ENCODE measurements at regions not wholly inside any gene's neighbourhood (a gene's known extent, or its start where the extent isn't known, plus 50 kb on each side); places are given as distances from the start of the nearest gene placed in this dataset.

GRCh38 chr2:4454907-4455306 is 751.5 kb downstream of the DCDC2C start:
- no peak overlapping the region for H4K91ac ChIP-seq (ENCODE audit: low read depth, low read length, poor library complexity)
- no peak for DNase-seq (ENCODE audit: low spot score)

DNA sequence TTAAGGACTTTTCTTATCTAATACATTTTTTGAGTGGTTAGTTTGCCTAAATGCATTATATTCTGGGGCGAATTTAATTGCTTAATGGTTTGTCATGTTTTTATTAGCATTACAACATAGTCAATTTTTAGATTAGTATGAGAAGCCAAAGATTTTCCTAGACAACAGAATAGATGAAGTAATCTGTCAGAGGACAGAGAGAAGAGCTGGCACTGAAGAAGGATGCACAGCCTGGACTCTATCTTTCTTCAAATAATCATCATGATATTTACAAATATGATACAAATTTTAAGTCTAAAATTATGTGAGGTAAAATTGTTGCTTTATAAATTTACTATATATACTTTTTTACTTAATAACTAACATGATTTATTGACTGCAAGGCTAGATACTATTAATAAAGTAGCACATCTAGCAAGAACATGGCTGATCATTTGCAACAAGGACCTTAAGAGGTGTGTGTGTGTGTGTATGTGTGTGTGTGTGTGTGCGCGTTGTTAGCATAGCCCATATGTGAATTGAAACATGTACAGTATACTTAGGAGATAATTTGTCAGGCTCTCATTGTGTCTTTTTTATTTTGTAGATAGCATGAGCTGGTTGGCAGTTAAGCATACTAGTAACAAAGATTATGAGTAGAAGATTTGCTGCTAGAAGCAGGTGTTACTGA is 752.2 kb downstream of the DCDC2C start:
- Histone ChIP-seq H2BK12ac (ENCODE audit: low read length) (no peak overlapping the region), H3K9ac (ENCODE audit: low read depth, low read length, poor library complexity) (no peak overlapping the region), H3K9me3 (replicated peaks in 1 of 2; ENCODE audit: control insufficient read depth in 2 of 2, insufficient read depth in 1 of 2, low read depth in 1 of 2, low read length in 2 of 2) (peaks cover 0 to 2% of the 10 kb centered on the region in 2 donors), H3K14ac (ENCODE audit: low read length) (no peak overlapping the region), H3K4me2 (ENCODE audit: insufficient read depth, low read length, poor library complexity, severe bottlenecking) (no peak overlapping the region), H3K18ac (ENCODE audit: low read length) (no peak overlapping the region), H2BK5ac (ENCODE audit: low read length) (no peak overlapping the region), H3K4me1 (ENCODE audit: control insufficient read depth in 2 of 2, insufficient read depth in 1 of 2, low read depth in 1 of 2, low read length in 2 of 2) (no peaks in the 10 kb centered on the region), H4K91ac (ENCODE audit: low read depth, low read length, poor library complexity) (no peak overlapping the region), H3K27me3 (ENCODE audit: control insufficient read depth in 3 of 3, insufficient read depth in 3 of 3, low read depth in 1 of 3, low read length in 3 of 3) (no peaks in the 10 kb centered on the region), H2BK120ac (ENCODE audit: low read depth, low read length) (no peak overlapping the region), H2AK5ac (ENCODE audit: low read depth, low read length) (no peak overlapping the region), H3K23ac (ENCODE audit: low read depth, low read length, poor library complexity) (no peak overlapping the region), H3K4me3 (ENCODE audit: low read length in 2 of 2) (no peak overlapping the region), H3K27ac (replicated peaks; ENCODE audit: low read length) (no peak overlapping the region), H2BK15ac (ENCODE audit: low read length) (no peak overlapping the region), H4K8ac (ENCODE audit: low read depth, low read length) (no peak overlapping the region), H3K36me3 (replicated peaks in 1 of 2; ENCODE audit: control insufficient read depth in 2 of 2, insufficient read depth in 2 of 2, low read length in 2 of 2) (no peaks in the 10 kb centered on the region), H2AFZ (ENCODE audit: low read length) (no peak overlapping the region), H3K79me1 (ENCODE audit: low read depth, low read length) (no peaks in the 10 kb centered on the region), H3K4ac (ENCODE audit: low read length) (no peak overlapping the region)
- no CpG with 5 or more reads among the region's 3 CpGs for WGBS, 2 donors (ENCODE audit: extremely low coverage in 2 of 2, insufficient read length in 2 of 2, insufficient replicate concordance in 1 of 2)
- DNase-seq (ENCODE audit: low spot score), result no peak

More at GRCh38 chr2:4454907-4455306, 751.5 kb downstream of the DCDC2C start:
- H3K36me3 ChIP-seq (replicated peaks in 1 of 2; ENCODE audit: control insufficient read depth in 2 of 2, insufficient read depth in 2 of 2, low read length in 2 of 2), result no peaks in the 10 kb centered on the region
- H3K23ac ChIP-seq (ENCODE audit: low read depth, low read length, poor library complexity), result no peak overlapping the region
- H3K9ac ChIP-seq (ENCODE audit: low read depth, low read length, poor library complexity), result no peak overlapping the region
- no peaks in the 10 kb centered on the region for H3K27me3 ChIP-seq (ENCODE audit: control insufficient read depth in 3 of 3, insufficient read depth in 3 of 3, low read depth in 1 of 3, low read length in 3 of 3)
- H3K79me1 ChIP-seq (ENCODE audit: low read depth, low read length), result no peaks in the 10 kb centered on the region
- no peak overlapping the region for H3K27ac ChIP-seq (replicated peaks; ENCODE audit: low read length)
- H3K9me3 ChIP-seq (replicated peaks in 1 of 2; ENCODE audit: control insufficient read depth in 2 of 2, insufficient read depth in 1 of 2, low read depth in 1 of 2, low read length in 2 of 2), result peaks cover 0 to 2% of the 10 kb centered on the region in 2 donors
- no peak overlapping the region for H3K4me3 ChIP-seq (ENCODE audit: low read length in 2 of 2)
- H4K8ac ChIP-seq (ENCODE audit: low read depth, low read length), result no peak overlapping the region
- H2BK15ac ChIP-seq (ENCODE audit: low read length), result no peak overlapping the region
- WGBS, 2 donors (ENCODE audit: extremely low coverage in 2 of 2, insufficient read length in 2 of 2, insufficient replicate concordance in 1 of 2), result no CpG with 5 or more reads among the region's 6 CpGs
- no peak overlapping the region for H3K14ac ChIP-seq (ENCODE audit: low read length)
- no peak overlapping the region for H2AK5ac ChIP-seq (ENCODE audit: low read depth, low read length)
- no peak overlapping the region for H3K18ac ChIP-seq (ENCODE audit: low read length)
- no peak overlapping the region for H2BK120ac ChIP-seq (ENCODE audit: low read depth, low read length)
- peak overlapping the region; percentile 24 for H2BK12ac ChIP-seq (ENCODE audit: low read length)
- H3K4ac ChIP-seq (ENCODE audit: low read length), result no peak overlapping the region
- H2BK5ac ChIP-seq (ENCODE audit: low read length), result no peak overlapping the region
- no peak overlapping the region for H3K4me2 ChIP-seq (ENCODE audit: insufficient read depth, low read length, poor library complexity, severe bottlenecking)
- no peak overlapping the region for H2AFZ ChIP-seq (ENCODE audit: low read length)
- no peaks in the 10 kb centered on the region for H3K4me1 ChIP-seq (ENCODE audit: control insufficient read depth in 2 of 2, insufficient read depth in 1 of 2, low read depth in 1 of 2, low read length in 2 of 2)

DNA sequence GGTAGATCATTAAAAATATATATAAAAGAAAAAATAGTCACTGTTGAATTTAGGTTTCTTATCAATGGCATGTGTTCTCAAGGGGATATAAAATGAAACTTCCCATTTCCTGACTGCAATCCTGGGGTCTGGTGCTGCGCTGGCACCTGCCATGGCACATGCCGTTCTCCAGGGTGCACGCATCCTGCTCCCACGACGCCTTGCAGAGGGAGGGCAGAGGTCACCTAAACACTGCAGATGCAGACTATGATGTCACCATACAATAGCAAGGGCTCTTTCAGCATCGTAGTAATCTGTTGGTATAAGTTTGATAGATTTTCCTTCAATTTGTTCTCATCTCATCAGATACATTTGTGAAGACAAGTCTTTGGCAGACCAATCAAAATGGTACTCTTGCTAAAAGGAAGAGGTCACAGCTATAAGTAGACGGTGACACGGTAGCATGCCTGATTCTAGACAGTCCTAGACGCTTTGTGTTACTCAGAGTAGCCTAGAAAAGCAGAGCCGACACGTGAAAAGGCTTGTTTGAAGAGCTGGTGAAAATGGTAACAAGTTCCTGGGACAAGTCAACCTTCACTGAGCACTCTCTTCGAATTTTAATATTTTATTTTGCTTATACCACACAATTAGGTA is 761.4 kb downstream of the DCDC2C start:
- Histone ChIP-seq H3K79me1 (ENCODE audit: low read depth, low read length) (no peaks in the 10 kb centered on the region), H3K18ac (ENCODE audit: low read length) (no peak overlapping the region), H2BK12ac (ENCODE audit: low read length) (no peak overlapping the region), H3K4me3 (ENCODE audit: low read length in 2 of 2) (no peak overlapping the region), H3K4ac (ENCODE audit: low read length) (no peak overlapping the region), H2BK5ac (ENCODE audit: low read length) (no peak overlapping the region), H4K91ac (ENCODE audit: low read depth, low read length, poor library complexity) (no peak overlapping the region), H3K9me3 (replicated peaks in 1 of 2; ENCODE audit: control insufficient read depth in 2 of 2, insufficient read depth in 1 of 2, low read depth in 1 of 2, low read length in 2 of 2) (peaks cover 0 to 2% of the 10 kb centered on the region in 2 donors), H3K14ac (ENCODE audit: low read length) (no peak overlapping the region), H2AK5ac (ENCODE audit: low read depth, low read length) (no peak overlapping the region), H3K9ac (ENCODE audit: low read depth, low read length, poor library complexity) (no peak overlapping the region), H2AFZ (ENCODE audit: low read length) (no peak overlapping the region), H2BK120ac (ENCODE audit: low read depth, low read length) (no peak overlapping the region), H3K23ac (ENCODE audit: low read depth, low read length, poor library complexity) (no peak overlapping the region), H3K27ac (replicated peaks; ENCODE audit: low read length) (no peak overlapping the region), H2BK15ac (ENCODE audit: low read length) (no peak overlapping the region), H3K27me3 (ENCODE audit: control insufficient read depth in 3 of 3, insufficient read depth in 3 of 3, low read depth in 1 of 3, low read length in 3 of 3) (no peaks in the 10 kb centered on the region), H4K8ac (ENCODE audit: low read depth, low read length) (no peak overlapping the region), H3K36me3 (replicated peaks in 1 of 2; ENCODE audit: control insufficient read depth in 2 of 2, insufficient read depth in 2 of 2, low read length in 2 of 2) (no peaks in the 10 kb centered on the region), H3K4me1 (ENCODE audit: control insufficient read depth in 2 of 2, insufficient read depth in 1 of 2, low read depth in 1 of 2, low read length in 2 of 2) (no peaks in the 10 kb centered on the region), H3K4me2 (ENCODE audit: insufficient read depth, low read length, poor library complexity, severe bottlenecking) (no peak overlapping the region)
- WGBS, 2 donors (ENCODE audit: extremely low coverage in 2 of 2, insufficient read length in 2 of 2, insufficient replicate concordance in 1 of 2), result no CpG with 5 or more reads among the region's 12 CpGs
- no peak for DNase-seq (ENCODE audit: low spot score)

DNA sequence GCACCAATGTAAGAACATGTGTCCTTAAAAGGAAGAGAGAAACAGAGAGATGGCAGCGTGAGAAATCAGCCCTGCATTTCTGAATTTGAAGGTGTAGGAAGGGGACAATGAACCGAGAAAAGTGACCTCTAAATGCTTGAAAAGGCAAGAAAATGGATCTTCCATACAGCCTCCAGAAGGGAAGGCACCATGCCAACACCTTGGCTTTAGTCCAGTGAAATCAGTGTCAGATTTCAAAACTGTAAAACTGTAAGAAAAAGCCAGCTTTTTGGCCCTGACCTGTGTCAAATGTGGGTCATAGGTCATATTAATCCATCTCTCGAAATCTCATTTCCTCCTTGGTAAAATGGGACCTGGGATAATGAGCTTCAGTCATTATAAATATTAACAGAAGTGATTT is 762.3 kb downstream of the DCDC2C start:
- peaks cover 0 to 2% of the 10 kb centered on the region in 2 donors for H3K9me3 ChIP-seq (replicated peaks in 1 of 2; ENCODE audit: control insufficient read depth in 2 of 2, insufficient read depth in 1 of 2, low read depth in 1 of 2, low read length in 2 of 2)
- H3K9ac ChIP-seq (ENCODE audit: low read depth, low read length, poor library complexity), result no peak overlapping the region
- DNase-seq (ENCODE audit: low spot score), result no peak
- H2AFZ ChIP-seq (ENCODE audit: low read length), result no peak overlapping the region
- H3K14ac ChIP-seq (ENCODE audit: low read length), result no peak overlapping the region
- H4K91ac ChIP-seq (ENCODE audit: low read depth, low read length, poor library complexity), result no peak overlapping the region
- H2BK120ac ChIP-seq (ENCODE audit: low read depth, low read length), result no peak overlapping the region
- no peak overlapping the region for H3K4me2 ChIP-seq (ENCODE audit: insufficient read depth, low read length, poor library complexity, severe bottlenecking)
- H3K23ac ChIP-seq (ENCODE audit: low read depth, low read length, poor library complexity), result no peak overlapping the region
- no peak overlapping the region for H2AK5ac ChIP-seq (ENCODE audit: low read depth, low read length)
- H3K27me3 ChIP-seq (ENCODE audit: control insufficient read depth in 3 of 3, insufficient read depth in 3 of 3, low read depth in 1 of 3, low read length in 3 of 3), result no peaks in the 10 kb centered on the region
- no peak overlapping the region for H2BK15ac ChIP-seq (ENCODE audit: low read length)
- H3K36me3 ChIP-seq (replicated peaks in 1 of 2; ENCODE audit: control insufficient read depth in 2 of 2, insufficient read depth in 2 of 2, low read length in 2 of 2), result no peaks in the 10 kb centered on the region
- no peaks in the 10 kb centered on the region for H3K79me1 ChIP-seq (ENCODE audit: low read depth, low read length)
- WGBS, 2 donors (ENCODE audit: extremely low coverage in 2 of 2, insufficient read length in 2 of 2, insufficient replicate concordance in 1 of 2), result no CpG with 5 or more reads among the region's 3 CpGs
- H3K4ac ChIP-seq (ENCODE audit: low read length), result no peak overlapping the region
- H3K27ac ChIP-seq (replicated peaks; ENCODE audit: low read length), result no peak overlapping the region
- H3K18ac ChIP-seq (ENCODE audit: low read length), result no peak overlapping the region
- no peak overlapping the region for H3K4me3 ChIP-seq (ENCODE audit: low read length in 2 of 2)
- H2BK5ac ChIP-seq (ENCODE audit: low read length), result no peak overlapping the region
- no peak overlapping the region for H2BK12ac ChIP-seq (ENCODE audit: low read length)
- H3K4me1 ChIP-seq (ENCODE audit: control insufficient read depth in 2 of 2, insufficient read depth in 1 of 2, low read depth in 1 of 2, low read length in 2 of 2), result no peaks in the 10 kb centered on the region
- H4K8ac ChIP-seq (ENCODE audit: low read depth, low read length), result no peak overlapping the region
